GM12892 (cell line): ENCODE measurements at regions not wholly inside any gene's neighbourhood (a gene's known extent, or its start where the extent isn't known, plus 50 kb on each side); places are given as distances from the start of the nearest gene placed in this dataset.

Source experiments
- POLR2A ChIP-seq: IDR thresholded peaks from 2 replicates; pipeline ENCODE4 v1.6.1; 2011; ENCODE audit warnings: low read depth, low read length, control low read depth
- POLR2AphosphoS5 ChIP-seq: IDR thresholded peaks from 2 replicates; pipeline ENCODE4 v1.6.1; 2011; ENCODE audit warnings: low read depth, low read length, control low read depth

- TF ChIP-seq POLR2AphosphoS5 (no peak), POLR2A (no peak)
These were observed 413.2 kb upstream of the ACTBL2 start for GRCh38 chr5:57895766-57896165.
